Activated naive CD8-positive, alpha-beta T cell treated with anti-CD3 and anti-CD28 coated beads, Interleukin-2, amount 50 U/mL, for 24 hours (primary cell): ENCODE measurements at regions not wholly inside any gene's neighbourhood (a gene's known extent, or its start where the extent isn't known, plus 50 kb on each side); places are given as distances from the start of the nearest gene placed in this dataset.
"Not testable (repeated sequence)": the region's sequence is repeated elsewhere in the genome, so short reads cannot be mapped to it uniquely, and the experiment has no call there.

Source experiments
- ATAC-seq: fragments of 150-1000 bp; cut with Tn5 transposase; one replicate; pipeline ENCODE4 v1.10.0; 2021
- DNase-seq: peaks from one replicate; pipeline ENCODE4 v3.0.0; 2021
- H3K27ac Mint-ChIP-seq: one replicate; pipeline ENCODE4 v1.8.0; 2021; ENCODE audit warnings: mild to moderate bottlenecking, mixed read lengths
- H3K27me3 Mint-ChIP-seq: one replicate; pipeline ENCODE4 v1.8.0; 2021; ENCODE audit warnings: mixed read lengths
- H3K36me3 Mint-ChIP-seq: one replicate; pipeline ENCODE4 v1.8.0; 2021; ENCODE audit warnings: low read depth, mixed read lengths
- H3K4me1 Mint-ChIP-seq: one replicate; pipeline ENCODE4 v1.8.0; 2021; ENCODE audit warnings: mixed read lengths
- H3K4me3 Mint-ChIP-seq: one replicate; pipeline ENCODE4 v1.8.0; 2021; ENCODE audit warnings: mild to moderate bottlenecking, moderate library complexity, mixed read lengths
- H3K9me3 Mint-ChIP-seq: one replicate; pipeline ENCODE4 v1.8.0; 2021; ENCODE audit warnings: mixed read lengths

GRCh38 chr4:86413426-86413825 lies 53.6 kb upstream of the MAPK10 start:
- not testable (repeated sequence) for DNase-seq, H3K27me3 Mint-ChIP-seq, H3K4me3 Mint-ChIP-seq, ATAC-seq, H3K36me3 Mint-ChIP-seq, H3K4me1 Mint-ChIP-seq, H3K27ac Mint-ChIP-seq
- peaks cover 15% of the 10 kb centered on the region for H3K9me3 Mint-ChIP-seq

DNA sequence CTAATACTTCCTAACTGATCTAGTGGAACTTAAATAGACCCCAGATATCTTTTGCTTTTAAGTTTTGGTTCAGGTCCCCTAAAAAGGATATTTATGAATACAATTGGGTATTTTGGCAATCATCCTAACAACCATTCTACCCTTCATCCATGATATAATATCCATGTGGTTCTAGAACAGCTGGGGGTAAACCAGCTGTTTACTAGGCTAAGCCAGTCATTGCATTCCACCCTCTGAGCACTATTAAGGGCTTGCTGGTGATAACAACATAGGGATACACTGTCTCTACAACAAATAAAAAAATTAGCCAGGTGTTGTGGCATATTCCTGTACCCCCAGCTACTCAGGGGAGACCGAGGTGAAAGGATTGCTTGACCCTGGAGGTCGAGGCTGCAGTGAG lies 54.8 kb upstream of the MAPK10 start:
- no peak overlapping the region for H3K27ac Mint-ChIP-seq
- H3K36me3 Mint-ChIP-seq = no peaks in the 10 kb centered on the region
- peaks cover 13% of the 10 kb centered on the region for H3K9me3 Mint-ChIP-seq
- no peaks in the 10 kb centered on the region for H3K4me1 Mint-ChIP-seq
- no peak overlapping the region for H3K4me3 Mint-ChIP-seq
- ATAC-seq (no peak), DNase-seq (no peak)
- no peaks in the 10 kb centered on the region for H3K27me3 Mint-ChIP-seq

DNA sequence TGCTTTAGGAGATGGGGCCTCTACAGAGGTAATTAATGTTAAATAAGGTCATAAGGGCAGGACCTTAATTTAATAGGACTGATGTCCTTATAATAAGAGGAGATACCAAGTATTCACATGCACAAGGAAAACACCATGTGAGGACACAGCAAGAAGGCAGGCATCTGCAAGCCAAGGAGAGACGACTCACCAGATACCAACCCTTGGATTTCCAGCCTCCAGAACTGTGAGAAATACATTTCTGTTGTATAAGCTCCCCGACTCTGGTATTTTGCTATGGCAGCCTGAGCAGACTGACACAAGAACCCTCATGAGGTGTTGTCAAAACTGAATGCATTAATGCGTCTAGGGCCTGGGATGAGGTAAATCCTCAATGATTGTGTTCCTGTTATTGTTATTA lies 56.2 kb upstream of the MAPK10 start:
- no peaks in the 10 kb centered on the region for H3K36me3 Mint-ChIP-seq
- no peaks in the 10 kb centered on the region for H3K27me3 Mint-ChIP-seq
- H3K4me3 Mint-ChIP-seq = no peak overlapping the region
- peaks cover 13% of the 10 kb centered on the region for H3K9me3 Mint-ChIP-seq
- DNase-seq (no peak), ATAC-seq (no peak)
- no peak overlapping the region for H3K27ac Mint-ChIP-seq
- no peaks in the 10 kb centered on the region for H3K4me1 Mint-ChIP-seq

- no peak for DNase-seq
- ATAC-seq = no peak
- Mint-ChIP-seq H3K9me3 (no peaks in the 10 kb centered on the region), H3K27me3 (no peaks in the 10 kb centered on the region), H3K4me1 (no peaks in the 10 kb centered on the region), H3K36me3 (no peaks in the 10 kb centered on the region), H3K4me3 (no peak overlapping the region), H3K27ac (no peak overlapping the region)
These were observed 61.6 kb upstream of the MAPK10 start for GRCh38 chr4:86421461-86421860.

- Mint-ChIP-seq H3K36me3 (no peaks in the 10 kb centered on the region), H3K4me1 (no peaks in the 10 kb centered on the region), H3K27ac (no peak overlapping the region), H3K27me3 (no peaks in the 10 kb centered on the region), H3K9me3 (no peaks in the 10 kb centered on the region), H3K4me3 (no peak overlapping the region)
- DNase-seq (no peak), ATAC-seq (no peak)
These were observed 71.8 kb upstream of the MAPK10 start for GRCh38 chr4:86431543-86432116.

DNA sequence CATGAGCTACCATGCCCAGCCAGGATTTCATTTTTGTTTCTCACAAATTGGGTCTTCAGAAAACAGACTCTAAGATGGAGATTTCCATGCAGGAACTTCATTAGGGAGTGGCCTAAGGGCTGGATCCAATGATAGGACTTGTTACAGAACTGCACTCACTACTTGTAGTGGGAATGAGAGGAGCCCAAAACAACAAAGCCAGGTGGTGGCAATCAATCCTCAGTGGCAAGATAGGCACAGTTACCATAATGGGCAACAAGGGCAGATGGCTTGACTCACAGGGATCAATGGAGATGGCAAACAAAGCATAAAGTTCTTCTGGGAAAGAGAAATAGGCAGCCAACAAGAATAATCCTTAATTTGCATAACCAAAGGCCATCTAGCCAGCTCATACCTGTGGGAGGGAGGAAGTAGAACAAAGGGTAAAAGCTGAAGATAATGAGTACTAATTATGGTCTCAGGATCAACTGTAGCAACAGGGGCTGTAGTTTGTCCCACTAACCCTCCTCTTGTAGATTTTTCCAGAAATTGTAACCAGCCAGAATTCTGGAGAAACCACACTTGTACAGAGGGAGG lies 72.8 kb upstream of the MAPK10 start:
- ATAC-seq (no peak), DNase-seq (no peak)
- no peak overlapping the region for H3K4me3 Mint-ChIP-seq
- no peaks in the 10 kb centered on the region for H3K4me1 Mint-ChIP-seq
- H3K27ac Mint-ChIP-seq = no peak overlapping the region
- H3K36me3 Mint-ChIP-seq = no peaks in the 10 kb centered on the region
- no peaks in the 10 kb centered on the region for H3K9me3 Mint-ChIP-seq
- no peaks in the 10 kb centered on the region for H3K27me3 Mint-ChIP-seq

DNA sequence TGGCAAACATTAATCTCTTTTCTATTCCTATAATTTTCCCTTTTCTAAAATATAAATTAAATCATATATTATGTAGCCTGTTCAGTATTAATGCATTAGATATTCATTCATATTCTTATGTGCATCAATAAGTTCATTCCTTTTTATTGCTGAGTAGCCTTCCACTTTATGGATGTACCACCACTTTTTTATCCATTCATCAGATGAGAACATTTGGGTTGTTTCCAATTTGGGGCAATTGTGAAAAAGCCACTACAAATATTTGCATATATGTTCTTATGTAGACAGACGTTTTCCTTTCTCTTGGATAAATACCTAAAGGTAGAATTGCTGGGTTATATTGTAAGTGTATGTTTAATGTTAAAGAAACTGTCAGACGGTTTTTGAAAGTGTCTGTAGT lies 79.4 kb upstream of the MAPK10 start:
- no peaks in the 10 kb centered on the region for H3K4me1 Mint-ChIP-seq

DNA sequence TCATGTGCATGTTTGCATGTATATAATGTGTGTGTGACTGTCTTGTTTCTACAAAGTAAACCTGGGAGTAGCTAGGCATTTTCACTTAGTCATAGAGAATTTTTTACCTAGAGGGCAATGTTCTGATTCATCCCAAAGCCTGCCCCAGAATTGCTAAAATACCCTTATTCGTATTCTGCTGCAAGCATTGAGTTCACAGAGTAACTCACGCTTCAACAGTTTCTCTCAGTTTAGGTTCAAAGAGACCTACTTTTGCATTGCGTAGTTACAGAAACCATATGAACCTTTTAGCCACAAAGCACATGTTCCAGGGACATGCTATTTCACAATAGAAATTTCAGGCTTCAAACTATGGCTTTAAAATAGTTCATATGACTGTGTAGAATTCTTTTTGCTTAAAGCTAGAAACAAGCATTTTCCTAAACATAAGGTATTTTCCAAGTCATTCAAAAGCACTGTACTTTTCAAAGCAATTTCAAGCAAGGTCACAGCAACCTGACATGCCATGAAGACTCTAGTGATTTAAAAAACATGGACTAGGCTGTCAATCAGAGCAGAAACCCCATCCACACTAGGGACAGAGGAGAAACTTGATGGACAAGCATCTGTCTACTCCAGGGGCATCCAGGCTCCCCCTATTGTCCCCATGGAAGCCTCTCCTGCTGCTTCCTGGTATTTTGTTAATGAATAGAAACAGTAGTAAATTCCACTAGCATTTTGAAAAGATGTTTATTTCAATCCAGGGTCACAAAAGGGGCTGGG lies 81.5 kb upstream of the MAPK10 start:
- no peak overlapping the region for H3K27ac Mint-ChIP-seq
- no peaks in the 10 kb centered on the region for H3K4me1 Mint-ChIP-seq
- DNase-seq (no peak), ATAC-seq (no peak)
- H3K27me3 Mint-ChIP-seq = no peaks in the 10 kb centered on the region
- H3K9me3 Mint-ChIP-seq = peaks cover 10% of the 10 kb centered on the region
- H3K36me3 Mint-ChIP-seq = no peaks in the 10 kb centered on the region
- no peak overlapping the region for H3K4me3 Mint-ChIP-seq

More for the DNA sequence above, 79.4 kb upstream of the MAPK10 start:
- no peak for DNase-seq
- no peaks in the 10 kb centered on the region for H3K27me3 Mint-ChIP-seq
- peaks cover 6% of the 10 kb centered on the region for H3K9me3 Mint-ChIP-seq
- H3K36me3 Mint-ChIP-seq = no peaks in the 10 kb centered on the region
- ATAC-seq = no peak
- no peak overlapping the region for H3K27ac Mint-ChIP-seq
- H3K4me3 Mint-ChIP-seq = no peak overlapping the region

DNA sequence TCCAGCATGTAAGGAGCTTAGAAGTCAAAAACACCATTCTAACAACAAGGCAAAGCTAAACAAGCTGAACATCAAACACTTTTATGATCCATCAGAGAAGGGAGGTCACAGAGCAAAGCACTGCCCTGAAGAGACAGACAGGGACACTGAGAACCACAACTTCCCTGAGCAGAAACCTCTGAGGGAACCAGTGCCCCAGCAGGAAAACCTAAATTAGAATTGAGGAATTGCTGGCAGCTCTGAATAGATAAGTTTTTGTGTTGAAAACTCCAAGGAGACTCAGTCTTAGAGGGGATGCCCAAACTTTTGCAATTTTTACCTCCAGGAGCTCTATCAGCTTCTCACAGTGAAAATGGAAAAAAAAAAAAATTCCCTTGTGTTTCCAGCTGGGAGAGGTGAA lies 83.0 kb upstream of the MAPK10 start:
- Mint-ChIP-seq H3K27ac (no peak overlapping the region), H3K4me1 (no peaks in the 10 kb centered on the region), H3K36me3 (no peaks in the 10 kb centered on the region), H3K27me3 (no peaks in the 10 kb centered on the region), H3K9me3 (peaks cover 10% of the 10 kb centered on the region), H3K4me3 (no peak overlapping the region)
- DNase-seq = no peak
- no peak for ATAC-seq

DNA sequence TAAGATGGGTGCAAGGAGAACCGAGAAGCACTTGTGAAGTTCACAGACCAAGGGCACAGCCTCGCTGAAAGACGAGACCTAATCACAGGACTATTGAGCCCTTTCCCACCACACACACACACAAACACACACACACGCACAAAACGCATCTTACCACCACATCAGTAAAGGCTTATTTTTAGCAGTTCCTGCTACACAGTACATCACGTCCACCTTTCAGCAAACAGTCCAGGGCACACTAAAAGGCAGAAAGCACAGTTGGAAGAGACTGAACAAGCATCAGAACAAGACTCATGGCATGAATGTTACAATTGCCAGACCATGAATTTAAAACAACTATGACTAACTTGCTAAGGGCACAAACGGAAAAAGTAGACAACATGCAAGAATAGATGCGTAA lies 83.6 kb upstream of the MAPK10 start:
- no peak overlapping the region for H3K4me3 Mint-ChIP-seq
- no peak for DNase-seq
- H3K9me3 Mint-ChIP-seq = peaks cover 10% of the 10 kb centered on the region
- H3K4me1 Mint-ChIP-seq = no peaks in the 10 kb centered on the region
- no peak overlapping the region for H3K27ac Mint-ChIP-seq
- no peak for ATAC-seq
- no peaks in the 10 kb centered on the region for H3K36me3 Mint-ChIP-seq
- H3K27me3 Mint-ChIP-seq = no peaks in the 10 kb centered on the region

- H3K4me1 Mint-ChIP-seq = no peaks in the 10 kb centered on the region
- ATAC-seq = no peak
- H3K27ac Mint-ChIP-seq = no peak overlapping the region
- no peak overlapping the region for H3K4me3 Mint-ChIP-seq
- H3K27me3 Mint-ChIP-seq = peaks cover 3% of the 10 kb centered on the region
- DNase-seq = no peak
- H3K9me3 Mint-ChIP-seq = peaks cover 10% of the 10 kb centered on the region
- H3K36me3 Mint-ChIP-seq = no peaks in the 10 kb centered on the region
These were observed 87.1 kb upstream of the MAPK10 start for GRCh38 chr4:86446996-86447395.

GRCh38 chr4:86448871-86449270 lies 89.0 kb upstream of the MAPK10 start:
- no peak for ATAC-seq
- DNase-seq = no peak
- H3K4me1 Mint-ChIP-seq = no peaks in the 10 kb centered on the region
- no peak overlapping the region for H3K27ac Mint-ChIP-seq
- H3K4me3 Mint-ChIP-seq = no peak overlapping the region
- H3K36me3 Mint-ChIP-seq = no peaks in the 10 kb centered on the region
- peaks cover 5% of the 10 kb centered on the region for H3K9me3 Mint-ChIP-seq
- H3K27me3 Mint-ChIP-seq = peaks cover 3% of the 10 kb centered on the region

- H3K36me3 Mint-ChIP-seq = no peaks in the 10 kb centered on the region
- H3K4me1 Mint-ChIP-seq = no peaks in the 10 kb centered on the region
- H3K9me3 Mint-ChIP-seq = no peaks in the 10 kb centered on the region
- H3K27ac Mint-ChIP-seq = no peak overlapping the region
- H3K4me3 Mint-ChIP-seq = no peak overlapping the region
- peaks cover 6% of the 10 kb centered on the region for H3K27me3 Mint-ChIP-seq
- ATAC-seq = no peak
- DNase-seq = no peak
These were observed 90.1 kb upstream of the MAPK10 start for GRCh38 chr4:86449746-86450588.

- no peaks in the 10 kb centered on the region for H3K9me3 Mint-ChIP-seq
- H3K27ac Mint-ChIP-seq = no peak overlapping the region
- H3K36me3 Mint-ChIP-seq = no peaks in the 10 kb centered on the region
- H3K27me3 Mint-ChIP-seq = peaks cover 6% of the 10 kb centered on the region
- ATAC-seq (no peak), DNase-seq (no peak)
- H3K4me3 Mint-ChIP-seq = no peak overlapping the region
- no peaks in the 10 kb centered on the region for H3K4me1 Mint-ChIP-seq
These were observed 91.0 kb upstream of the MAPK10 start for GRCh38 chr4:86450861-86451260.
